Panc1 (cell line): ENCODE measurements at regions not wholly inside any gene's neighbourhood (a gene's known extent, or its start where the extent isn't known, plus 50 kb on each side); places are given as distances from the start of the nearest gene placed in this dataset.

Experiments
- ATAC-seq: fragments of 200-7000 bp; cut with Tn5 transposase; 2 replicates; pipeline ENCODE4 v1.9.1; 2020; ENCODE audit warnings: mild to moderate bottlenecking, moderate library complexity
- BruUV-seq: library from RNA; stranded (reverse); fragments of 400-500 nt; replicated peaks from 2 replicates; lab custom pipeline; 2021; lab: Mats Ljungman, UMichigan
- CTCF ChIA-PET: fragments of 300-600 bp; sonication (Branson Sonifier 250); formaldehyde crosslinking; loops from one replicate; lab custom pipeline; 2022; ENCODE audit warnings: antibody characterized with exemption; lab: Charles Lee
- POLR2A ChIA-PET: fragments of 300-600 bp; sonication (Branson Sonifier 250); formaldehyde crosslinking; loops from one replicate; lab custom pipeline; 2022; ENCODE audit warnings: antibody characterized with exemption; lab: Charles Lee
- DNase-seq: peaks from one replicate; pipeline ENCODE4 v3.0.0-alpha.2; 2010; ENCODE audit warnings: low read depth, low spot score
- H3K27ac ChIP-seq: 2 replicates; pipeline ENCODE4 v1.5.1; 2011; ENCODE audit warnings: mild to moderate bottlenecking, low read length, inconsistent platforms
- H3K27me3 ChIP-seq: fragments of 200-500 bp; sonication (Bioruptor generic); 2 replicates; pipeline ENCODE4 v1.6.0; 2014; ENCODE audit warnings: low read length, inconsistent platforms; ENCODE audit not compliant: control insufficient read depth, insufficient read depth
- H3K36me3 ChIP-seq: fragments of 200-500 bp; sonication (Bioruptor generic); 2 replicates; pipeline ENCODE4 v1.5.1; 2014; ENCODE audit warnings: inconsistent platforms, mild to moderate bottlenecking, low read length, moderate library complexity; ENCODE audit not compliant: control insufficient read depth, insufficient read depth
- H3K4me1 ChIP-seq: 2 replicates; pipeline ENCODE4 v1.5.1; 2011; ENCODE audit warnings: inconsistent platforms, mild to moderate bottlenecking, low read length, moderate library complexity; ENCODE audit not compliant: control insufficient read depth, insufficient read depth
- H3K4me3 ChIP-seq, 2 experiments: 2 replicates each; pipeline ENCODE4 v1.5.1; 2011 to 2012; ENCODE audit warnings: low read depth in 2 of 2, low read length in 2 of 2, mild to moderate bottlenecking in 2 of 2, inconsistent platforms in 1 of 2, moderate library complexity in 1 of 2
- H3K9me3 ChIP-seq: fragments of 200-500 bp; sonication (Bioruptor generic); 2 replicates; pipeline ENCODE4 v1.5.1; 2014; ENCODE audit warnings: low read depth, mild to moderate bottlenecking, inconsistent platforms, low read length, moderate library complexity; ENCODE audit not compliant: control insufficient read depth, insufficient read depth
- POLR2AphosphoS5 ChIP-seq: IDR thresholded peaks from 2 replicates; pipeline ENCODE4 v1.6.1; 2012; ENCODE audit warnings: mild to moderate bottlenecking, low read depth, low read length, moderate library complexity
- SIN3A ChIP-seq: IDR thresholded peaks from 2 replicates; pipeline ENCODE4 v1.6.1; 2012; ENCODE audit warnings: low read depth, mild to moderate bottlenecking, low read length, moderate library complexity, borderline replicate concordance; ENCODE audit not compliant: insufficient read depth
- TCF7L2 ChIP-seq: IDR thresholded peaks from 2 replicates; pipeline ENCODE4 v1.6.1; 2011; ENCODE audit warnings: mild to moderate bottlenecking, low read depth, low read length, inconsistent platforms
- in situ Hi-C: cut with HindIII; loops from 2 replicates; pipeline ENCODE4 v1.10.0; 2016; ENCODE audit warnings: low sequenced_read_pairs, low pct_unique_long_range_greater_than_20kb
- intact Hi-C: fragments of 100-400 bp; cut with micrococcal nuclease; formaldehyde crosslinking; loops from one replicate; pipeline ENCODE4 v1.10.0; 2022; ENCODE audit not compliant: unreplicated experiment
- TF ChIP-seq, protein P1 (sequence below): fragments of 450-650 bp; IDR thresholded peaks from 2 replicates; pipeline ENCODE4 v1.5.1; 2017; ENCODE audit warnings: mild to moderate bottlenecking
- TF ChIP-seq, protein P2 (sequence below), 2 experiments: IDR thresholded peaks; 2 replicates each; pipeline ENCODE4 v1.6.1; 2011 to 2012; ENCODE audit warnings: low read depth in 2 of 2, control low read depth in 1 of 2, low read length in 1 of 2, mild to moderate bottlenecking in 1 of 2, moderate library complexity in 1 of 2; ENCODE audit not compliant: insufficient read depth in 1 of 2

DNA sequence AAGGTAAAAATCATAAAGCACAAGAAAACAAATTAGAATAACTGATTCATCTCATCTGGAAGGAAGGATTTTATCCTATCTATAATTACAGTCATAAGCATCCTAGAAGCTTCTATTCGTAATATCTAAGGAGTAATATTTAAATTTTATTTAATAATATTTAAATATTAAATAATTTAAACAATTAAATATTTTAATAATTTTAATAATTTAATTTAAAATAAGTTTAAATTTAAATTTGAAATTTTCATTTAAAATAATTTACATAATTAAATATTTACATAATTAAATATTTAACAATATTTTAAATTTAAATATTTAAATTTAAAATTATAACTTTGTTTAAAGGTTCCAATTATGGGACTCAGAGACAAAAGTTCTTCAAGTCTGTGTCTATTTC, 127.5 kb upstream of the GK2 start:
- TF ChIP-seq POLR2AphosphoS5: no peak
- TF ChIP-seq, protein P1, sequence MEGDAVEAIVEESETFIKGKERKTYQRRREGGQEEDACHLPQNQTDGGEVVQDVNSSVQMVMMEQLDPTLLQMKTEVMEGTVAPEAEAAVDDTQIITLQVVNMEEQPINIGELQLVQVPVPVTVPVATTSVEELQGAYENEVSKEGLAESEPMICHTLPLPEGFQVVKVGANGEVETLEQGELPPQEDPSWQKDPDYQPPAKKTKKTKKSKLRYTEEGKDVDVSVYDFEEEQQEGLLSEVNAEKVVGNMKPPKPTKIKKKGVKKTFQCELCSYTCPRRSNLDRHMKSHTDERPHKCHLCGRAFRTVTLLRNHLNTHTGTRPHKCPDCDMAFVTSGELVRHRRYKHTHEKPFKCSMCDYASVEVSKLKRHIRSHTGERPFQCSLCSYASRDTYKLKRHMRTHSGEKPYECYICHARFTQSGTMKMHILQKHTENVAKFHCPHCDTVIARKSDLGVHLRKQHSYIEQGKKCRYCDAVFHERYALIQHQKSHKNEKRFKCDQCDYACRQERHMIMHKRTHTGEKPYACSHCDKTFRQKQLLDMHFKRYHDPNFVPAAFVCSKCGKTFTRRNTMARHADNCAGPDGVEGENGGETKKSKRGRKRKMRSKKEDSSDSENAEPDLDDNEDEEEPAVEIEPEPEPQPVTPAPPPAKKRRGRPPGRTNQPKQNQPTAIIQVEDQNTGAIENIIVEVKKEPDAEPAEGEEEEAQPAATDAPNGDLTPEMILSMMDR: no peak
- TF ChIP-seq SIN3A: no peak
- no peak for TF ChIP-seq TCF7L2
- TF ChIP-seq, protein P2, sequence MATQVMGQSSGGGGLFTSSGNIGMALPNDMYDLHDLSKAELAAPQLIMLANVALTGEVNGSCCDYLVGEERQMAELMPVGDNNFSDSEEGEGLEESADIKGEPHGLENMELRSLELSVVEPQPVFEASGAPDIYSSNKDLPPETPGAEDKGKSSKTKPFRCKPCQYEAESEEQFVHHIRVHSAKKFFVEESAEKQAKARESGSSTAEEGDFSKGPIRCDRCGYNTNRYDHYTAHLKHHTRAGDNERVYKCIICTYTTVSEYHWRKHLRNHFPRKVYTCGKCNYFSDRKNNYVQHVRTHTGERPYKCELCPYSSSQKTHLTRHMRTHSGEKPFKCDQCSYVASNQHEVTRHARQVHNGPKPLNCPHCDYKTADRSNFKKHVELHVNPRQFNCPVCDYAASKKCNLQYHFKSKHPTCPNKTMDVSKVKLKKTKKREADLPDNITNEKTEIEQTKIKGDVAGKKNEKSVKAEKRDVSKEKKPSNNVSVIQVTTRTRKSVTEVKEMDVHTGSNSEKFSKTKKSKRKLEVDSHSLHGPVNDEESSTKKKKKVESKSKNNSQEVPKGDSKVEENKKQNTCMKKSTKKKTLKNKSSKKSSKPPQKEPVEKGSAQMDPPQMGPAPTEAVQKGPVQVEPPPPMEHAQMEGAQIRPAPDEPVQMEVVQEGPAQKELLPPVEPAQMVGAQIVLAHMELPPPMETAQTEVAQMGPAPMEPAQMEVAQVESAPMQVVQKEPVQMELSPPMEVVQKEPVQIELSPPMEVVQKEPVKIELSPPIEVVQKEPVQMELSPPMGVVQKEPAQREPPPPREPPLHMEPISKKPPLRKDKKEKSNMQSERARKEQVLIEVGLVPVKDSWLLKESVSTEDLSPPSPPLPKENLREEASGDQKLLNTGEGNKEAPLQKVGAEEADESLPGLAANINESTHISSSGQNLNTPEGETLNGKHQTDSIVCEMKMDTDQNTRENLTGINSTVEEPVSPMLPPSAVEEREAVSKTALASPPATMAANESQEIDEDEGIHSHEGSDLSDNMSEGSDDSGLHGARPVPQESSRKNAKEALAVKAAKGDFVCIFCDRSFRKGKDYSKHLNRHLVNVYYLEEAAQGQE (IDR thresholded peaks at IDR 0.05; ENCODE audit: insufficient read depth in 1 of 2, low read depth in 2 of 2, low read length in 1 of 2): no peak
- H3K27me3 ChIP-seq: no peaks in the 10 kb centered on the region
- POLR2A ChIA-PET: no interaction called here
- no peaks in the 10 kb centered on the region for H3K9me3 ChIP-seq
- DNase-seq (no peak), ATAC-seq (no peak)
- intact Hi-C loops: no loop called here
- no peaks in the 10 kb centered on the region for H3K4me1 ChIP-seq
- no peak overlapping the region for H3K27ac ChIP-seq
- no peaks in the 10 kb centered on the region for H3K36me3 ChIP-seq
- in situ Hi-C loops: no loop called here
- no TSS peak for BruUV-seq
- CTCF ChIA-PET: no interaction called here
- no peak overlapping the region for H3K4me3 ChIP-seq

DNA sequence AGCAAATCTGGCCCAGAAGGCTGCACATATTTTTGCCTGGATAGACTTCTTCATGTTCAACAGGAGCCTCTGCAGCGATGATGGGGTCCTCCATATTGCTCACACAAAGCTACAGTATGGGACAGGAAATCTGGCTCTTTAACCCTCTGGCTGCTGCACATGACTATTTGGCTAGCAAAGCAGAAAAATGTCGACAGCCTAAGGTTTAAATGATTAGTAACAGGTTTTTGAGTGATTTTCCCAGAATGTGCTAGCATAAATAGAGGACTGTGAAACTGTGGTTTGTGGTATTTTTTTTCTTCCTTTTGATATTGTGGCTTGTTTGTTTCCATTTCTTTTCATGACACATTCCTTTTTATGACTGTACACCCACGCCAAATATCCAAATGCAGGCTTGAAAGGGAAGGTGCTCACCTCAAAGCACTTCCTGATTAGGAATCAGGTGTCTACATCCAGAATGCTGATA, 120.2 kb upstream of the GK2 start:
- POLR2A ChIA-PET: no interaction called here
- no peak for DNase-seq
- Histone ChIP-seq H3K4me3 (no peak overlapping the region), H3K4me1 (no peaks in the 10 kb centered on the region), H3K36me3 (no peaks in the 10 kb centered on the region), H3K9me3 (no peaks in the 10 kb centered on the region), H3K27me3 (no peaks in the 10 kb centered on the region), H3K27ac (no peak overlapping the region)
- TF ChIP-seq TCF7L2 (no peak), POLR2AphosphoS5 (no peak), SIN3A (no peak)
- TF ChIP-seq, protein P1: no peak
- TF ChIP-seq, protein P2 (IDR thresholded peaks at IDR 0.05; ENCODE audit: insufficient read depth in 1 of 2, low read depth in 2 of 2, low read length in 1 of 2): no peak
- intact Hi-C loops: no loop called here
- ATAC-seq: no peak
- in situ Hi-C loops: no loop called here
- CTCF ChIA-PET: no interaction called here
- no TSS peak for BruUV-seq
